ENCODE measurements at regions not wholly inside any gene's neighbourhood (a gene's known extent, or its start where the extent isn't known, plus 50 kb on each side); places are given as distances from the start of the nearest gene placed in this dataset.

GRCh38 chr15:60128710-60129109 is 124.6 kb downstream of the FOXB1 start (continued):
- TF ChIP-seq SP2 (IDR thresholded peaks at IDR 0.05; ENCODE audit: extremely low read depth, low read depth, low read length, poor library complexity, severe bottlenecking) (no peak), ZC3H4 (CRISPR knock-in tag; IDR thresholded peaks at IDR 0.05; ENCODE audit: borderline replicate concordance) (no peak), PTTG1 (tag; IDR thresholded peaks at IDR 0.05; ENCODE audit: low read depth) (no peak), ZNF551 (CRISPR knock-in tag; IDR thresholded peaks at IDR 0.05) (no peak), HEY1 (CRISPR knock-in tag; IDR thresholded peaks at IDR 0.05; ENCODE audit: borderline replicate concordance) (no peak), ZBTB2 (IDR thresholded peaks at IDR 0.05) (no peak), CHD4 (IDR thresholded peaks at IDR 0.05; ENCODE audit: insufficient read depth, insufficient replicate concordance, low read depth, low read length, poor library complexity, severe bottlenecking) (no peak)

- FAIRE-seq: no peak
- no peak for ATAC-seq
- Histone ChIP-seq H3K79me2 (ENCODE audit: control insufficient read depth, insufficient read depth, low read length) (no peaks in the 10 kb centered on the region), H4K20me1 (replicated peaks; ENCODE audit: control insufficient read depth, insufficient read depth, low read length) (no peaks in the 10 kb centered on the region), H3K9ac (ENCODE audit: insufficient read depth in 1 of 2, low read depth in 2 of 2, low read length in 2 of 2) (no peak overlapping the region), H2AFZ (ENCODE audit: low read depth, low read length) (no peak overlapping the region), H3K4me2 (ENCODE audit: insufficient read depth, low read length) (no peak overlapping the region), H3K9me3 (replicated peaks; ENCODE audit: control insufficient read depth, insufficient read depth, low read depth, low read length) (no peaks in the 10 kb centered on the region), H3K4me1 (replicated peaks in 1 of 2; ENCODE audit: control insufficient read depth in 2 of 2, insufficient read depth in 2 of 2, low read length in 2 of 2) (no peaks in the 10 kb centered on the region), H3K27me3 (ENCODE audit: control insufficient read depth in 2 of 2, insufficient read depth in 2 of 2, low read length in 2 of 2) (no peaks in the 10 kb centered on the region; a peak in 2 of 5 replicates), H3K9me1 (ENCODE audit: control insufficient read depth, insufficient read depth, low read length) (no peaks in the 10 kb centered on the region), H3K36me3 (ENCODE audit: control insufficient read depth, insufficient read depth, low read length) (no peaks in the 10 kb centered on the region), H3K27ac (ENCODE audit: extremely low read depth, low read depth, low read length) (no peak overlapping the region), H3K4me3 (no peak overlapping the region)
- ChIA-PET CTCF (ENCODE audit: low intra/inter-chr PET ratio) (no interaction called here), POLR2A (no interaction called here)
- 0% methylated on average over 1 of the region's 1 CpG for WGBS (ENCODE audit: insufficient coverage, low coverage, missing lambda C conversion rate)
- BruUV-seq (replicated peaks): no TSS peak
- in situ Hi-C loops (cut with MboI) (no loop called here), intact Hi-C loops (cut with micrococcal nuclease) (no loop called here)
- no peak for DNase-seq (ENCODE audit: extremely low read depth in 1 of 4, low spot score in 3 of 4)
- no peak for TF ChIP-seq RBBP5 (IDR thresholded peaks at IDR 0.05; ENCODE audit: borderline replicate concordance, insufficient read depth, low read length, poor library complexity, severe bottlenecking)
- no peak for TF ChIP-seq ZNF174 (CRISPR knock-in tag; IDR thresholded peaks at IDR 0.05)
- TF ChIP-seq HNRNPH1 (optimal IDR thresholded peaks at IDR 0.05; ENCODE audit: low read depth, low read length): no peak
- TF ChIP-seq SAFB2 (IDR thresholded peaks at IDR 0.05; ENCODE audit: borderline replicate concordance, low read depth, low read length, severe bottlenecking): no peak
- TF ChIP-seq MLX (CRISPR knock-in tag; conservative IDR thresholded peaks at IDR 0.05): no peak
- no peak for TF ChIP-seq ZNF77 (CRISPR knock-in tag; IDR thresholded peaks at IDR 0.05)
- TF ChIP-seq TCFL5 (CRISPR knock-in tag; conservative IDR thresholded peaks at IDR 0.05): no peak
- no peak for TF ChIP-seq MTA3 (IDR thresholded peaks at IDR 0.05; ENCODE audit: borderline replicate concordance)
- no peak for TF ChIP-seq ZNF311 (CRISPR knock-in tag; IDR thresholded peaks at IDR 0.05)
Measured at GRCh38 chr15:60130398-60130797, 126.3 kb downstream of the FOXB1 start.

Data from K562 (cell line).